OCI-LY3 (cell line): ENCODE measurements at regions not wholly inside any gene's neighbourhood (a gene's known extent, or its start where the extent isn't known, plus 50 kb on each side); places are given as distances from the start of the nearest gene placed in this dataset.

Experiments
- H2AFZ ChIP-seq: fragments of 200-600, 300-600 bp; shearing (Covaris generic); 2 replicates; pipeline ENCODE4 v1.6.0; 2014; ENCODE audit warnings: antibody characterized with exemption, low read depth, low read length
- H3K27ac ChIP-seq: fragments of 200-600, 300-600 bp; sonication (generic); 2 replicates; pipeline ENCODE4 v1.5.1; 2014; ENCODE audit warnings: mild to moderate bottlenecking, low read length, moderate library complexity, mixed read lengths
- H3K27me3 ChIP-seq: fragments of 200-600, 300-600 bp; sonication (generic); 2 replicates; pipeline ENCODE4 v1.6.1; 2014; ENCODE audit warnings: low read depth, low read length, mixed read lengths
- H3K36me3 ChIP-seq: fragments of 200-600, 300-600 bp; sonication (generic); replicated peaks from 2 replicates; pipeline ENCODE3; 2014; ENCODE audit warnings: low read depth, low read length, mixed read lengths
- H3K4me1 ChIP-seq: fragments of 300-600, 200-600 bp; sonication (generic); 2 replicates; pipeline ENCODE4 v1.6.1; 2014; ENCODE audit warnings: low read length, mixed read lengths
- H3K4me2 ChIP-seq: fragments of 200-600, 300-600 bp; sonication (generic); 2 replicates; pipeline ENCODE4 v1.6.1; 2014; ENCODE audit warnings: low read length, mixed read lengths
- H3K4me3 ChIP-seq: fragments of 300-600, 200-600 bp; sonication (generic); 2 replicates; pipeline ENCODE4 v1.5.1; 2014; ENCODE audit warnings: antibody characterized with exemption, mild to moderate bottlenecking, low read length, moderate library complexity
- H3K79me2 ChIP-seq: fragments of 300-600, 200-600 bp; shearing (Covaris generic); 2 replicates; pipeline ENCODE4 v1.6.1; 2014; ENCODE audit warnings: mild to moderate bottlenecking, low read length, mixed read lengths
- H3K9ac ChIP-seq: fragments of 300-600, 200-600 bp; shearing (Covaris generic); 2 replicates; pipeline ENCODE4 v1.6.0; 2014; ENCODE audit warnings: mild to moderate bottlenecking, low read length, moderate library complexity
- H3K9me3 ChIP-seq: fragments of 200-600, 300-600 bp; shearing (Covaris generic); 2 replicates; pipeline ENCODE4 v1.6.1; 2014; ENCODE audit warnings: low read length, mixed read lengths; ENCODE audit not compliant: insufficient read depth
- H4K20me1 ChIP-seq: fragments of 200-600, 300-600 bp; sonication (generic); 2 replicates; pipeline ENCODE4 v1.6.1; 2016; ENCODE audit warnings: low read length, mixed read lengths; ENCODE audit not compliant: insufficient read depth
- CTCF ChIP-seq: fragments of 200-600, 300-600 bp; sonication (generic); IDR thresholded peaks from 2 replicates; pipeline ENCODE4 v1.5.1; 2014; ENCODE audit warnings: antibody characterized with exemption, low read length, low read depth
- EZH2phosphoT487 ChIP-seq: fragments of 200-600 bp; shearing (Covaris generic); IDR thresholded peaks from 2 replicates; pipeline ENCODE4 v1.6.1; 2018; ENCODE audit warnings: antibody characterized with exemption, mixed run types, low read depth

GRCh38 chr7:109121599-109122300 lies 552.1 kb downstream of the DNAJB9 start:
- Histone ChIP-seq H3K36me3 (no peaks in the 10 kb centered on the region), H4K20me1 (no peaks in the 10 kb centered on the region), H3K27me3 (no peaks in the 10 kb centered on the region), H3K9me3 (no peaks in the 10 kb centered on the region), H2AFZ (no peak overlapping the region), H3K4me3 (no peak overlapping the region), H3K4me1 (no peaks in the 10 kb centered on the region), H3K4me2 (no peak overlapping the region), H3K9ac (no peak overlapping the region), H3K27ac (no peak overlapping the region), H3K79me2 (no peaks in the 10 kb centered on the region)
- TF ChIP-seq EZH2phosphoT487: no peak
- TF ChIP-seq CTCF: no peak

- no peaks in the 10 kb centered on the region for H3K27me3 ChIP-seq
- H2AFZ ChIP-seq: 0 out of 2 replicates have a peak overlapping the region, but pooled peaks have one; percentile 41
- no peaks in the 10 kb centered on the region for H4K20me1 ChIP-seq
- no peak overlapping the region for H3K27ac ChIP-seq
- TF ChIP-seq EZH2phosphoT487: no peak
- TF ChIP-seq CTCF: no peak
- H3K9ac ChIP-seq: no peak overlapping the region
- H3K79me2 ChIP-seq: no peaks in the 10 kb centered on the region
- no peaks in the 10 kb centered on the region for H3K4me1 ChIP-seq
- H3K36me3 ChIP-seq: no peaks in the 10 kb centered on the region
- H3K9me3 ChIP-seq: no peaks in the 10 kb centered on the region
- no peak overlapping the region for H3K4me2 ChIP-seq
- no peak overlapping the region for H3K4me3 ChIP-seq
Observed at GRCh38 chr7:109125001-109125400, 555.3 kb downstream of the DNAJB9 start.

GRCh38 chr7:109126404-109127050 lies 556.9 kb downstream of the DNAJB9 start:
- TF ChIP-seq EZH2phosphoT487: no peak
- no peak for TF ChIP-seq CTCF
- Histone ChIP-seq H2AFZ (no peak overlapping the region), H3K79me2 (no peaks in the 10 kb centered on the region), H3K9me3 (no peaks in the 10 kb centered on the region), H3K4me1 (no peaks in the 10 kb centered on the region), H3K27ac (no peak overlapping the region), H3K9ac (no peak overlapping the region), H4K20me1 (no peaks in the 10 kb centered on the region), H3K4me2 (no peak overlapping the region), H3K27me3 (no peaks in the 10 kb centered on the region), H3K36me3 (no peaks in the 10 kb centered on the region), H3K4me3 (no peak overlapping the region)

- Histone ChIP-seq H3K79me2 (no peaks in the 10 kb centered on the region), H3K4me3 (no peak overlapping the region), H3K36me3 (no peaks in the 10 kb centered on the region), H2AFZ (no peak overlapping the region), H3K27ac (no peak overlapping the region), H4K20me1 (no peaks in the 10 kb centered on the region), H3K27me3 (no peaks in the 10 kb centered on the region), H3K4me1 (no peaks in the 10 kb centered on the region), H3K9me3 (no peaks in the 10 kb centered on the region), H3K4me2 (no peak overlapping the region), H3K9ac (no peak overlapping the region)
- no peak for TF ChIP-seq EZH2phosphoT487
- no peak for TF ChIP-seq CTCF
Observed at GRCh38 chr7:109127145-109127544, 557.5 kb downstream of the DNAJB9 start.
